ENCODE measurements at regions not wholly inside any gene's neighbourhood (a gene's known extent, or its start where the extent isn't known, plus 50 kb on each side); places are given as distances from the start of the nearest gene placed in this dataset.

- H4K91ac ChIP-seq (ENCODE audit: low read depth, low read length), result no peak overlapping the region
- H3K18ac ChIP-seq (ENCODE audit: low read length), result no peak overlapping the region
- H3K79me1 ChIP-seq (ENCODE audit: low read length), result peaks cover 28% of the 10 kb centered on the region
- H2BK5ac ChIP-seq (ENCODE audit: low read depth, low read length, poor library complexity), result no peak overlapping the region
- no peaks in the 10 kb centered on the region for H3K36me3 ChIP-seq (ENCODE audit: control insufficient read depth in 1 of 2, insufficient read depth in 2 of 2, low read length in 2 of 2)
- H3K4me3 ChIP-seq (ENCODE audit: low read depth, low read length), result no peak overlapping the region
- no peak overlapping the region for H3K14ac ChIP-seq (ENCODE audit: low read length)
- no peaks in the 10 kb centered on the region for H3K27me3 ChIP-seq (ENCODE audit: insufficient read depth, low read length)
- H4K8ac ChIP-seq (ENCODE audit: low read depth, low read length), result no peak overlapping the region
- no peak overlapping the region for H3K4ac ChIP-seq (ENCODE audit: low read depth, low read length)
- H2BK120ac ChIP-seq (ENCODE audit: insufficient read depth, low read length, poor library complexity), result no peak overlapping the region
- H2AK5ac ChIP-seq (ENCODE audit: low read length), result peak overlapping the region; percentile 9
- peaks cover 25 to 35% of the 10 kb centered on the region in 2 experiments for H3K4me1 ChIP-seq (ENCODE audit: control insufficient read depth in 1 of 2, insufficient read depth in 2 of 2, low read length in 2 of 2)
- WGBS (ENCODE audit: extremely low coverage, insufficient coverage, insufficient read length), result no CpG with 5 or more reads among the region's 10 CpGs
- H3K27ac ChIP-seq (ENCODE audit: low read depth, low read length), result no peak overlapping the region
- no peak overlapping the region for H3K23ac ChIP-seq (ENCODE audit: low read length)
- no peak for DNase-seq
- H3K9me3 ChIP-seq (ENCODE audit: insufficient read depth, low read depth, low read length), result no peaks in the 10 kb centered on the region
- H3K4me2 ChIP-seq (ENCODE audit: low read length), result no peak overlapping the region
- no peak overlapping the region for H2BK12ac ChIP-seq (ENCODE audit: low read length)
- no peak overlapping the region for H4K12ac ChIP-seq (ENCODE audit: low read depth, low read length)
- H3K79me2 ChIP-seq (ENCODE audit: control insufficient read depth, insufficient read depth, low read length, poor library complexity), result peaks cover 4% of the 10 kb centered on the region
- no peak overlapping the region for H3K9ac ChIP-seq (ENCODE audit: low read length)
- H2AFZ ChIP-seq (ENCODE audit: insufficient read depth, low read length, poor library complexity), result no peak overlapping the region
These were observed 134.8 kb upstream of the WNT4 start for GRCh38 chr1:22277662-22278061.

- Histone ChIP-seq H3K27me3 (ENCODE audit: insufficient read depth, low read length) (no peaks in the 10 kb centered on the region), H4K8ac (ENCODE audit: low read depth, low read length) (no peak overlapping the region), H3K4ac (ENCODE audit: low read depth, low read length) (no peak overlapping the region), H4K12ac (ENCODE audit: low read depth, low read length) (no peak overlapping the region), H2BK5ac (ENCODE audit: low read depth, low read length, poor library complexity) (no peak overlapping the region), H3K4me1 (ENCODE audit: control insufficient read depth in 1 of 2, insufficient read depth in 2 of 2, low read length in 2 of 2) (peaks cover 21 to 29% of the 10 kb centered on the region in 2 experiments), H2BK120ac (ENCODE audit: insufficient read depth, low read length, poor library complexity) (no peak overlapping the region), H2AK5ac (ENCODE audit: low read length) (no peak overlapping the region), H3K79me1 (ENCODE audit: low read length) (peaks cover 13% of the 10 kb centered on the region), H3K23ac (ENCODE audit: low read length) (no peak overlapping the region), H3K9ac (ENCODE audit: low read length) (no peak overlapping the region), H3K4me2 (ENCODE audit: low read length) (no peak overlapping the region), H2BK12ac (ENCODE audit: low read length) (no peak overlapping the region), H2AFZ (ENCODE audit: insufficient read depth, low read length, poor library complexity) (no peak overlapping the region), H3K4me3 (ENCODE audit: low read depth, low read length) (no peak overlapping the region), H3K14ac (ENCODE audit: low read length) (no peak overlapping the region), H3K27ac (ENCODE audit: low read depth, low read length) (no peak overlapping the region), H3K9me3 (ENCODE audit: insufficient read depth, low read depth, low read length) (no peaks in the 10 kb centered on the region), H3K18ac (ENCODE audit: low read length) (no peak overlapping the region), H4K91ac (ENCODE audit: low read depth, low read length) (no peak overlapping the region), H3K36me3 (ENCODE audit: control insufficient read depth in 1 of 2, insufficient read depth in 2 of 2, low read length in 2 of 2) (no peaks in the 10 kb centered on the region), H3K79me2 (ENCODE audit: control insufficient read depth, insufficient read depth, low read length, poor library complexity) (peaks cover 4% of the 10 kb centered on the region)
- DNase-seq, result peak in 1 of 2 donors; percentile 55
- WGBS (ENCODE audit: extremely low coverage, insufficient coverage, insufficient read length), result no CpG with 5 or more reads among the region's 3 CpGs
These were observed 136.8 kb upstream of the WNT4 start for GRCh38 chr1:22279735-22280134.

- no peak overlapping the region for H3K18ac ChIP-seq (ENCODE audit: low read length)
These were observed 137.6 kb upstream of the WNT4 start for GRCh38 chr1:22280526-22280925.

GRCh38 chr1:22281521-22282363, 138.8 kb upstream of the WNT4 start:
- no peaks in the 10 kb centered on the region for H3K27me3 ChIP-seq (ENCODE audit: insufficient read depth, low read length)
- no peaks in the 10 kb centered on the region for H3K36me3 ChIP-seq (ENCODE audit: control insufficient read depth in 1 of 2, insufficient read depth in 2 of 2, low read length in 2 of 2)
- H3K4me2 ChIP-seq (ENCODE audit: low read length), result no peak overlapping the region
- H2AK5ac ChIP-seq (ENCODE audit: low read length), result no peak overlapping the region
- no peak overlapping the region for H2AFZ ChIP-seq (ENCODE audit: insufficient read depth, low read length, poor library complexity)
- H3K79me1 ChIP-seq (ENCODE audit: low read length), result peaks cover 7% of the 10 kb centered on the region
- H3K27ac ChIP-seq (ENCODE audit: low read depth, low read length), result no peak overlapping the region
- H3K4me3 ChIP-seq (ENCODE audit: low read depth, low read length), result no peak overlapping the region
- H2BK120ac ChIP-seq (ENCODE audit: insufficient read depth, low read length, poor library complexity), result no peak overlapping the region
- no peak overlapping the region for H3K14ac ChIP-seq (ENCODE audit: low read length)
- WGBS (ENCODE audit: extremely low coverage, insufficient coverage, insufficient read length), result no CpG with 5 or more reads among the region's 11 CpGs
- DNase-seq, result no peak
- H4K91ac ChIP-seq (ENCODE audit: low read depth, low read length), result no peak overlapping the region
- H3K4ac ChIP-seq (ENCODE audit: low read depth, low read length), result no peak overlapping the region
- H3K79me2 ChIP-seq (ENCODE audit: control insufficient read depth, insufficient read depth, low read length, poor library complexity), result no peaks in the 10 kb centered on the region
- H3K9me3 ChIP-seq (ENCODE audit: insufficient read depth, low read depth, low read length), result no peaks in the 10 kb centered on the region
- H2BK5ac ChIP-seq (ENCODE audit: low read depth, low read length, poor library complexity), result no peak overlapping the region
- H3K18ac ChIP-seq (ENCODE audit: low read length), result no peak overlapping the region
- H4K8ac ChIP-seq (ENCODE audit: low read depth, low read length), result no peak overlapping the region
- peaks cover 9 to 16% of the 10 kb centered on the region in 2 experiments for H3K4me1 ChIP-seq (ENCODE audit: control insufficient read depth in 1 of 2, insufficient read depth in 2 of 2, low read length in 2 of 2)
- H3K9ac ChIP-seq (ENCODE audit: low read length), result no peak overlapping the region
- no peak overlapping the region for H4K12ac ChIP-seq (ENCODE audit: low read depth, low read length)
- H3K23ac ChIP-seq (ENCODE audit: low read length), result no peak overlapping the region
- H2BK12ac ChIP-seq (ENCODE audit: low read length), result peak overlapping the region; percentile 0

More at GRCh38 chr1:22280526-22280925, 137.6 kb upstream of the WNT4 start:
- Histone ChIP-seq H3K4me3 (ENCODE audit: low read depth, low read length) (no peak overlapping the region), H4K91ac (ENCODE audit: low read depth, low read length) (no peak overlapping the region), H2BK5ac (ENCODE audit: low read depth, low read length, poor library complexity) (no peak overlapping the region), H4K8ac (ENCODE audit: low read depth, low read length) (no peak overlapping the region), H3K9ac (ENCODE audit: low read length) (no peak overlapping the region), H2BK12ac (ENCODE audit: low read length) (no peak overlapping the region), H3K27me3 (ENCODE audit: insufficient read depth, low read length) (no peaks in the 10 kb centered on the region), H2AK5ac (ENCODE audit: low read length) (no peak overlapping the region), H3K14ac (ENCODE audit: low read length) (no peak overlapping the region), H3K4me1 (ENCODE audit: control insufficient read depth in 1 of 2, insufficient read depth in 2 of 2, low read length in 2 of 2) (peaks cover 15 to 23% of the 10 kb centered on the region in 2 experiments), H2BK120ac (ENCODE audit: insufficient read depth, low read length, poor library complexity) (no peak overlapping the region), H3K23ac (ENCODE audit: low read length) (no peak overlapping the region), H3K9me3 (ENCODE audit: insufficient read depth, low read depth, low read length) (no peaks in the 10 kb centered on the region), H3K79me2 (ENCODE audit: control insufficient read depth, insufficient read depth, low read length, poor library complexity) (peaks cover 2% of the 10 kb centered on the region), H3K79me1 (ENCODE audit: low read length) (peaks cover 8% of the 10 kb centered on the region), H4K12ac (ENCODE audit: low read depth, low read length) (no peak overlapping the region), H3K4ac (ENCODE audit: low read depth, low read length) (no peak overlapping the region), H2AFZ (ENCODE audit: insufficient read depth, low read length, poor library complexity) (no peak overlapping the region), H3K27ac (ENCODE audit: low read depth, low read length) (no peak overlapping the region), H3K4me2 (ENCODE audit: low read length) (no peak overlapping the region), H3K36me3 (ENCODE audit: control insufficient read depth in 1 of 2, insufficient read depth in 2 of 2, low read length in 2 of 2) (no peaks in the 10 kb centered on the region)
- no peak for DNase-seq
- WGBS (ENCODE audit: extremely low coverage, insufficient coverage, insufficient read length), result no CpG with 5 or more reads among the region's 3 CpGs
